ENCODE measurements at regions not wholly inside any gene's neighbourhood (a gene's known extent, or its start where the extent isn't known, plus 50 kb on each side); places are given as distances from the start of the nearest gene placed in this dataset.

- TF ChIP-seq CTCF (conservative IDR thresholded peaks at IDR 0.05): no peak
- no peak overlapping the region for H3K27ac ChIP-seq
Measured at GRCh38 chr6:3540253-3540820, 83.5 kb upstream of the SLC22A23 start.

GRCh38 chr6:3538536-3538935 is 81.7 kb upstream of the SLC22A23 start:
- no peak overlapping the region for H3K27ac ChIP-seq
- TF ChIP-seq CTCF (conservative IDR thresholded peaks at IDR 0.05): no peak

- no peak overlapping the region for H3K27ac ChIP-seq
- TF ChIP-seq CTCF (conservative IDR thresholded peaks at IDR 0.05): no peak
Measured at GRCh38 chr6:3536901-3537300, 80.1 kb upstream of the SLC22A23 start.

- no peak for TF ChIP-seq CTCF (conservative IDR thresholded peaks at IDR 0.05)
- H3K27ac ChIP-seq: no peak overlapping the region
Measured at GRCh38 chr6:3535776-3536435, 79.1 kb upstream of the SLC22A23 start.

- H3K27ac ChIP-seq: no peak overlapping the region
- TF ChIP-seq CTCF (conservative IDR thresholded peaks at IDR 0.05): no peak
Measured at GRCh38 chr6:3535033-3535775, 78.4 kb upstream of the SLC22A23 start.

GRCh38 chr6:3534599-3534998 is 77.7 kb upstream of the SLC22A23 start:
- H3K27ac ChIP-seq: no peak overlapping the region
- no peak for TF ChIP-seq CTCF (conservative IDR thresholded peaks at IDR 0.05)

- TF ChIP-seq CTCF (conservative IDR thresholded peaks at IDR 0.05): no peak
- no peak overlapping the region for H3K27ac ChIP-seq
Measured at GRCh38 chr6:3533981-3534380, 77.1 kb upstream of the SLC22A23 start.
